ENCODE measurements at regions not wholly inside any gene's neighbourhood (a gene's known extent, or its start where the extent isn't known, plus 50 kb on each side); places are given as distances from the start of the nearest gene placed in this dataset.

DNA sequence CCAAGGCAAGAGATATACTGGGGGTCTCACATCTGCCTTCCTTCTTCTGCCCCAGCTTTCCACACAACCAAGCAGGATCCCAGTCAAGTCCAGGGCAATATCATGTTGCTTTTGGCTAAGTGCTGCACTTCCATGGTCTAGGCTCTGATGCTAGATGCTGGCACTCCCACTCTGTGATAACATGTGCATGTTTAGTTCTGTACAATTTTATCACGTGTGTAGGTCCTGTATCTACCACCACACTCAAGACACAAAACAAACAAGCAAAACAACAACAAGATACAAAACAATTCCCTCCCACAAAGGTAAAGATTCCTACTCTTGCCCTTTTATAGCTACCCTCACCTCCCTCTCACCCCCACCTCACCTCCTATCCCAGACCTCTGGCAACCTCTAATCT is 105.6 kb upstream of the HABP2 start:
- H3K27ac ChIP-seq (ENCODE audit: low read length) = no peak overlapping the region
- CTCF ChIA-PET = no interaction called here
- no peaks in the 10 kb centered on the region for H3K9me3 ChIP-seq (ENCODE audit: control insufficient read depth, insufficient read depth, low read depth, low read length)
- intact Hi-C loops (cut with micrococcal nuclease; ENCODE audit: unreplicated experiment) (no loop called here), in situ Hi-C loops (cut with HindIII; ENCODE audit: low pct_unique_long_range_greater_than_20kb, low sequenced_read_pairs) (no loop called here)
- TF ChIP-seq REST (IDR thresholded peaks at IDR 0.05; ENCODE audit: insufficient read depth in 1 of 2, low read depth in 2 of 2, low read length in 1 of 2) = no peak
- no peak for TF ChIP-seq TCF7L2 (IDR thresholded peaks at IDR 0.05; ENCODE audit: low read depth, low read length)
- TF ChIP-seq SIN3A (IDR thresholded peaks at IDR 0.05; ENCODE audit: borderline replicate concordance, insufficient read depth, low read depth, low read length) = no peak
- TF ChIP-seq POLR2AphosphoS5 (IDR thresholded peaks at IDR 0.05; ENCODE audit: low read depth, low read length) = no peak
- no peak for TF ChIP-seq CTCF (IDR thresholded peaks at IDR 0.05)
- no TSS peak for BruUV-seq (replicated peaks)
- POLR2A ChIA-PET = no interaction called here
- no peaks in the 10 kb centered on the region for H3K36me3 ChIP-seq (ENCODE audit: control insufficient read depth, insufficient read depth, low read length)
- H3K4me1 ChIP-seq (ENCODE audit: control insufficient read depth, insufficient read depth, low read length) = no peaks in the 10 kb centered on the region
- ATAC-seq (no peak), DNase-seq (ENCODE audit: low read depth, low spot score) (no peak)
- H3K27me3 ChIP-seq (ENCODE audit: control insufficient read depth, insufficient read depth, low read length) = peaks cover 52% of the 10 kb centered on the region
- no peak overlapping the region for H3K4me3 ChIP-seq (ENCODE audit: low read depth in 2 of 2, low read length in 2 of 2)

GRCh38 chr10:113449006-113449695 is 103.7 kb upstream of the HABP2 start:
- intact Hi-C loops (cut with micrococcal nuclease; ENCODE audit: unreplicated experiment) = no loop called here
- Histone ChIP-seq H3K4me3 (ENCODE audit: low read depth in 2 of 2, low read length in 2 of 2) (no peak overlapping the region), H3K27ac (ENCODE audit: low read length) (no peak overlapping the region), H3K36me3 (ENCODE audit: control insufficient read depth, insufficient read depth, low read length) (no peaks in the 10 kb centered on the region), H3K4me1 (ENCODE audit: control insufficient read depth, insufficient read depth, low read length) (no peaks in the 10 kb centered on the region), H3K9me3 (ENCODE audit: control insufficient read depth, insufficient read depth, low read depth, low read length) (no peaks in the 10 kb centered on the region), H3K27me3 (ENCODE audit: control insufficient read depth, insufficient read depth, low read length) (peaks cover 59% of the 10 kb centered on the region)
- in situ Hi-C loops (cut with HindIII; ENCODE audit: low pct_unique_long_range_greater_than_20kb, low sequenced_read_pairs) = no loop called here
- DNase-seq (ENCODE audit: low read depth, low spot score) (no peak), ATAC-seq (no peak)
- ChIA-PET CTCF (no interaction called here), POLR2A (no interaction called here)
- no TSS peak for BruUV-seq (replicated peaks)
- no peak for TF ChIP-seq CTCF (IDR thresholded peaks at IDR 0.05)
- TF ChIP-seq REST (IDR thresholded peaks at IDR 0.05; ENCODE audit: insufficient read depth in 1 of 2, low read depth in 2 of 2, low read length in 1 of 2) = no peak
- no peak for TF ChIP-seq POLR2AphosphoS5 (IDR thresholded peaks at IDR 0.05; ENCODE audit: low read depth, low read length)
- no peak for TF ChIP-seq TCF7L2 (IDR thresholded peaks at IDR 0.05; ENCODE audit: low read depth, low read length)
- no peak for TF ChIP-seq SIN3A (IDR thresholded peaks at IDR 0.05; ENCODE audit: borderline replicate concordance, insufficient read depth, low read depth, low read length)
